CD8-positive, alpha-beta memory T cell (primary cell): ENCODE measurements at regions not wholly inside any gene's neighbourhood (a gene's known extent, or its start where the extent isn't known, plus 50 kb on each side); places are given as distances from the start of the nearest gene placed in this dataset.

Source experiments
- CTCF ChIA-PET: fragments of 350-600 bp; sonication (Branson Sonifier 250); formaldehyde crosslinking; loops from one replicate; lab custom pipeline; 2021; ENCODE audit warnings: antibody characterized with exemption; lab: Charles Lee
- POLR2A ChIA-PET: fragments of 350-600 bp; sonication (Branson Sonifier 250); formaldehyde crosslinking; loops from one replicate; lab custom pipeline; 2021; ENCODE audit warnings: antibody characterized with exemption; lab: Charles Lee
- DNase-seq, 5 donors: peaks; one replicate each; pipeline versions ENCODE4 v3.0.0 to v3.0.0-alpha.2; 2020 to 2022; ENCODE audit warnings: mixed read lengths in 1 of 5
- H3K27ac ChIP-seq: one replicate; pipeline ENCODE4 v1.7.0; 2013; ENCODE audit warnings: low read depth, mild to moderate bottlenecking, low read length, moderate library complexity
- H3K27me3 ChIP-seq: 2 replicates; pipeline ENCODE4 v1.7.0; 2013; ENCODE audit warnings: low read length, mild to moderate bottlenecking; ENCODE audit not compliant: insufficient read depth, poor library complexity, severe bottlenecking
- H3K36me3 ChIP-seq: 2 replicates; pipeline ENCODE4 v1.7.0; 2013; ENCODE audit warnings: mild to moderate bottlenecking, low read length, moderate library complexity; ENCODE audit not compliant: insufficient read depth
- H3K4me1 ChIP-seq: 2 replicates; pipeline ENCODE4 v1.7.0; 2013; ENCODE audit warnings: mild to moderate bottlenecking, low read length, moderate library complexity; ENCODE audit not compliant: insufficient read depth
- H3K4me3 ChIP-seq: 2 replicates; pipeline ENCODE4 v1.7.0; 2013; ENCODE audit warnings: mild to moderate bottlenecking, low read length
- H3K9me3 ChIP-seq: 2 replicates; pipeline ENCODE4 v1.7.0; 2013; ENCODE audit warnings: mild to moderate bottlenecking, low read length
- H3K27ac Mint-ChIP-seq, 8 donors: one replicate each; pipeline ENCODE4 v1.8.0; 2020 to 2021; ENCODE audit warnings: mixed read lengths in 8 of 8, mild to moderate bottlenecking in 6 of 8, inconsistent platforms in 3 of 8, moderate library complexity in 3 of 8
- H3K27me3 Mint-ChIP-seq, 2 donors: one replicate each; pipeline ENCODE4 v1.8.0; 2020 to 2021; ENCODE audit warnings: mixed read lengths in 2 of 2, mild to moderate bottlenecking in 1 of 2, moderate library complexity in 1 of 2
- H3K36me3 Mint-ChIP-seq, 3 donors: one replicate each; pipeline ENCODE4 v1.8.0; 2020 to 2021; ENCODE audit warnings: mixed read lengths in 3 of 3, inconsistent platforms in 1 of 3, mild to moderate bottlenecking in 1 of 3
- H3K4me1 Mint-ChIP-seq, 3 donors: one replicate each; pipeline ENCODE4 v1.8.0; 2020 to 2021; ENCODE audit warnings: mixed read lengths in 3 of 3, inconsistent platforms in 1 of 3, mild to moderate bottlenecking in 1 of 3
- H3K4me3 Mint-ChIP-seq, 7 donors: one replicate each; pipeline ENCODE4 v1.8.0; 2020 to 2021; ENCODE audit warnings: mixed read lengths in 7 of 7, mild to moderate bottlenecking in 6 of 7, moderate library complexity in 4 of 7, inconsistent platforms in 2 of 7
- H3K9me3 Mint-ChIP-seq, 5 donors: one replicate each; pipeline ENCODE4 v1.8.0; 2020 to 2022; ENCODE audit warnings: mixed read lengths in 5 of 5, mild to moderate bottlenecking in 3 of 5, moderate library complexity in 2 of 5, inconsistent platforms in 1 of 5

- H3K36me3 ChIP-seq = no peaks in the 10 kb centered on the region
- H3K27me3 ChIP-seq = no peaks in the 10 kb centered on the region
- no peak for DNase-seq
- H3K27ac ChIP-seq = no peak overlapping the region
- CTCF ChIA-PET = no interaction called here
- Mint-ChIP-seq H3K4me3 (no peak overlapping the region), H3K27ac (no peak overlapping the region), H3K9me3 (peaks cover 0 to 2% (median 0%) of the 10 kb centered on the region in 5 donors), H3K27me3 (peaks cover 13 to 40% of the 10 kb centered on the region in 2 donors), H3K36me3 (peaks cover 0 to 1% (median 0%) of the 10 kb centered on the region in 3 donors), H3K4me1 (no peaks in the 10 kb centered on the region)
- no peak overlapping the region for H3K4me3 ChIP-seq
- POLR2A ChIA-PET = no interaction called here
- no peaks in the 10 kb centered on the region for H3K4me1 ChIP-seq
- H3K9me3 ChIP-seq = no peaks in the 10 kb centered on the region
Measured at GRCh38 chr17:79506150-79506870, 104.5 kb downstream of the RBFOX3 start.

GRCh38 chr17:79505199-79505598 is 105.7 kb downstream of the RBFOX3 start:
- Histone ChIP-seq H3K27me3 (no peaks in the 10 kb centered on the region), H3K4me3 (no peak overlapping the region), H3K36me3 (no peaks in the 10 kb centered on the region), H3K9me3 (no peaks in the 10 kb centered on the region), H3K4me1 (no peaks in the 10 kb centered on the region), H3K27ac (no peak overlapping the region)
- ChIA-PET CTCF (no interaction called here), POLR2A (no interaction called here)
- Mint-ChIP-seq H3K9me3 (peaks cover 0 to 1% (median 0%) of the 10 kb centered on the region in 5 donors), H3K4me3 (no peak overlapping the region), H3K4me1 (no peaks in the 10 kb centered on the region), H3K27me3 (peaks cover 18 to 49% of the 10 kb centered on the region in 2 donors), H3K36me3 (no peaks in the 10 kb centered on the region), H3K27ac (no peak overlapping the region)
- no peak for DNase-seq

- Histone ChIP-seq H3K27ac (no peak overlapping the region), H3K9me3 (no peaks in the 10 kb centered on the region), H3K4me1 (no peaks in the 10 kb centered on the region), H3K27me3 (no peaks in the 10 kb centered on the region), H3K36me3 (no peaks in the 10 kb centered on the region), H3K4me3 (no peak overlapping the region)
- Mint-ChIP-seq H3K9me3 (no peaks in the 10 kb centered on the region), H3K4me3 (no peak overlapping the region), H3K27ac (no peak overlapping the region), H3K27me3 (peaks cover 23 to 53% of the 10 kb centered on the region in 2 donors), H3K4me1 (no peaks in the 10 kb centered on the region), H3K36me3 (no peaks in the 10 kb centered on the region)
- DNase-seq = no peak
- POLR2A ChIA-PET = no interaction called here
- CTCF ChIA-PET = no interaction called here
Measured at GRCh38 chr17:79504181-79504605, 106.7 kb downstream of the RBFOX3 start.

- POLR2A ChIA-PET = no interaction called here
- H3K27ac ChIP-seq = no peak overlapping the region
- H3K27me3 ChIP-seq = no peaks in the 10 kb centered on the region
- no peak overlapping the region for H3K4me3 ChIP-seq
- DNase-seq = no peak
- Mint-ChIP-seq H3K4me1 (no peaks in the 10 kb centered on the region), H3K27ac (peak overlapping the region in 1 of 8 donors; percentile 63), H3K27me3 (peaks cover 23 to 53% of the 10 kb centered on the region in 2 donors), H3K36me3 (no peaks in the 10 kb centered on the region), H3K4me3 (no peak overlapping the region), H3K9me3 (no peaks in the 10 kb centered on the region)
- H3K36me3 ChIP-seq = no peaks in the 10 kb centered on the region
- no peaks in the 10 kb centered on the region for H3K4me1 ChIP-seq
- CTCF ChIA-PET = no interaction called here
- no peaks in the 10 kb centered on the region for H3K9me3 ChIP-seq
Measured at GRCh38 chr17:79503126-79503839, 107.6 kb downstream of the RBFOX3 start.

GRCh38 chr17:79501910-79502309 is 108.9 kb downstream of the RBFOX3 start:
- ChIA-PET POLR2A (no interaction called here), CTCF (no interaction called here)
- Mint-ChIP-seq H3K9me3 (no peaks in the 10 kb centered on the region), H3K4me1 (no peaks in the 10 kb centered on the region), H3K27ac (no peak overlapping the region), H3K27me3 (peaks cover 23 to 53% of the 10 kb centered on the region in 2 donors), H3K4me3 (no peak overlapping the region), H3K36me3 (no peaks in the 10 kb centered on the region)
- H3K27me3 ChIP-seq = no peaks in the 10 kb centered on the region
- H3K9me3 ChIP-seq = no peaks in the 10 kb centered on the region
- no peaks in the 10 kb centered on the region for H3K4me1 ChIP-seq
- H3K36me3 ChIP-seq = no peaks in the 10 kb centered on the region
- no peak overlapping the region for H3K27ac ChIP-seq
- DNase-seq = no peak
- H3K4me3 ChIP-seq = no peak overlapping the region

- H3K27ac ChIP-seq = no peak overlapping the region
- no peak overlapping the region for H3K4me3 ChIP-seq
- Mint-ChIP-seq H3K27me3 (peaks cover 23 to 56% of the 10 kb centered on the region in 2 donors), H3K4me3 (no peak overlapping the region), H3K9me3 (peaks cover 0 to 1% (median 0%) of the 10 kb centered on the region in 5 donors), H3K4me1 (no peaks in the 10 kb centered on the region), H3K27ac (peak overlapping the region in 1 of 8 donors; percentile 35), H3K36me3 (no peaks in the 10 kb centered on the region)
- CTCF ChIA-PET = no interaction called here
- H3K4me1 ChIP-seq = no peaks in the 10 kb centered on the region
- H3K36me3 ChIP-seq = no peaks in the 10 kb centered on the region
- no peaks in the 10 kb centered on the region for H3K27me3 ChIP-seq
- no peak for DNase-seq
- no peaks in the 10 kb centered on the region for H3K9me3 ChIP-seq
- POLR2A ChIA-PET = no interaction called here
Measured at GRCh38 chr17:79500745-79501618, 109.9 kb downstream of the RBFOX3 start.

GRCh38 chr17:79498854-79499253 is 112.0 kb downstream of the RBFOX3 start:
- Mint-ChIP-seq H3K4me1 (no peaks in the 10 kb centered on the region), H3K27ac (no peak overlapping the region), H3K4me3 (no peak overlapping the region), H3K9me3 (peaks cover 0 to 2% (median 0%) of the 10 kb centered on the region in 5 donors), H3K36me3 (no peaks in the 10 kb centered on the region), H3K27me3 (peaks cover 15 to 36% of the 10 kb centered on the region in 2 donors)
- no peaks in the 10 kb centered on the region for H3K4me1 ChIP-seq
- H3K27ac ChIP-seq = no peak overlapping the region
- no peak overlapping the region for H3K4me3 ChIP-seq
- DNase-seq = no peak
- no peaks in the 10 kb centered on the region for H3K9me3 ChIP-seq
- H3K27me3 ChIP-seq = no peaks in the 10 kb centered on the region
- ChIA-PET POLR2A (no interaction called here), CTCF (no interaction called here)
- no peaks in the 10 kb centered on the region for H3K36me3 ChIP-seq
